KMS-11 (cell line): ENCODE measurements at regions not wholly inside any gene's neighbourhood (a gene's known extent, or its start where the extent isn't known, plus 50 kb on each side); places are given as distances from the start of the nearest gene placed in this dataset.

Source experiments
- H2AFZ ChIP-seq: fragments of 200-600 bp; sonication (generic); 2 replicates; pipeline ENCODE4 v1.6.1; 2016; ENCODE audit warnings: antibody characterized with exemption, mixed run types, low read depth
- H3K27ac ChIP-seq: fragments of 200-600 bp; sonication (generic); 2 replicates; pipeline ENCODE4 v1.6.1; 2016; ENCODE audit warnings: mild to moderate bottlenecking, mixed run types
- H3K27me3 ChIP-seq: fragments of 200-600 bp; sonication (generic); 2 replicates; pipeline ENCODE4 v1.6.1; 2017; ENCODE audit warnings: mild to moderate bottlenecking, low read depth, mixed run types, moderate library complexity; ENCODE audit not compliant: insufficient read depth
- H3K36me3 ChIP-seq: fragments of 200-600 bp; sonication (generic); 2 replicates; pipeline ENCODE4 v1.6.1; 2017; ENCODE audit warnings: mild to moderate bottlenecking, mixed run types; ENCODE audit not compliant: insufficient read depth
- H3K4me1 ChIP-seq: fragments of 200-600 bp; sonication (generic); 2 replicates; pipeline ENCODE4 v1.6.1; 2016; ENCODE audit warnings: mild to moderate bottlenecking, low read depth, mixed run types; ENCODE audit not compliant: poor library complexity, severe bottlenecking
- H3K4me2 ChIP-seq: fragments of 200-600 bp; sonication (generic); 2 replicates; pipeline ENCODE4 v1.7.0; 2016; ENCODE audit warnings: mild to moderate bottlenecking, mixed run types
- H3K4me3 ChIP-seq: fragments of 200-600 bp; sonication (generic); IDR thresholded peaks from 2 replicates; pipeline ENCODE4 v1.6.1; 2017; ENCODE audit warnings: low read depth, low read length, mixed read lengths; ENCODE audit not compliant: insufficient read depth
- H3K79me2 ChIP-seq: fragments of 200-600 bp; sonication (generic); 2 replicates; pipeline ENCODE4 v1.6.1; 2016; ENCODE audit warnings: low read depth, mixed run types; ENCODE audit not compliant: insufficient read depth
- H3K9ac ChIP-seq: fragments of 200-600 bp; sonication (generic); 2 replicates; pipeline ENCODE4 v1.6.1; 2016; ENCODE audit warnings: mild to moderate bottlenecking, mixed run types
- H4K20me1 ChIP-seq: fragments of 200-600 bp; sonication (generic); 2 replicates; pipeline ENCODE4 v1.6.1; 2016; ENCODE audit warnings: mild to moderate bottlenecking, mixed run types; ENCODE audit not compliant: insufficient read depth
- TF ChIP-seq, protein P1 (sequence below): fragments of 200-600 bp; sonication (generic); conservative IDR thresholded peaks from 2 replicates; pipeline ENCODE4 v1.6.1; 2017; ENCODE audit warnings: low read depth, mild to moderate bottlenecking, antibody characterized with exemption, low read length, moderate library complexity, mixed read lengths

- Histone ChIP-seq H3K36me3 (no peaks in the 10 kb centered on the region), H4K20me1 (no peaks in the 10 kb centered on the region), H2AFZ (no peak overlapping the region), H3K4me2 (no peak overlapping the region), H3K9ac (no peak overlapping the region), H3K27ac (no peak overlapping the region), H3K27me3 (no peaks in the 10 kb centered on the region), H3K79me2 (no peaks in the 10 kb centered on the region), H3K4me1 (no peaks in the 10 kb centered on the region), H3K4me3 (no peak overlapping the region)
- TF ChIP-seq, protein P1, sequence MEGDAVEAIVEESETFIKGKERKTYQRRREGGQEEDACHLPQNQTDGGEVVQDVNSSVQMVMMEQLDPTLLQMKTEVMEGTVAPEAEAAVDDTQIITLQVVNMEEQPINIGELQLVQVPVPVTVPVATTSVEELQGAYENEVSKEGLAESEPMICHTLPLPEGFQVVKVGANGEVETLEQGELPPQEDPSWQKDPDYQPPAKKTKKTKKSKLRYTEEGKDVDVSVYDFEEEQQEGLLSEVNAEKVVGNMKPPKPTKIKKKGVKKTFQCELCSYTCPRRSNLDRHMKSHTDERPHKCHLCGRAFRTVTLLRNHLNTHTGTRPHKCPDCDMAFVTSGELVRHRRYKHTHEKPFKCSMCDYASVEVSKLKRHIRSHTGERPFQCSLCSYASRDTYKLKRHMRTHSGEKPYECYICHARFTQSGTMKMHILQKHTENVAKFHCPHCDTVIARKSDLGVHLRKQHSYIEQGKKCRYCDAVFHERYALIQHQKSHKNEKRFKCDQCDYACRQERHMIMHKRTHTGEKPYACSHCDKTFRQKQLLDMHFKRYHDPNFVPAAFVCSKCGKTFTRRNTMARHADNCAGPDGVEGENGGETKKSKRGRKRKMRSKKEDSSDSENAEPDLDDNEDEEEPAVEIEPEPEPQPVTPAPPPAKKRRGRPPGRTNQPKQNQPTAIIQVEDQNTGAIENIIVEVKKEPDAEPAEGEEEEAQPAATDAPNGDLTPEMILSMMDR, result no peak
Observed at GRCh38 chr9:10983251-10983650, 370.4 kb upstream of the PTPRD start.

DNA sequence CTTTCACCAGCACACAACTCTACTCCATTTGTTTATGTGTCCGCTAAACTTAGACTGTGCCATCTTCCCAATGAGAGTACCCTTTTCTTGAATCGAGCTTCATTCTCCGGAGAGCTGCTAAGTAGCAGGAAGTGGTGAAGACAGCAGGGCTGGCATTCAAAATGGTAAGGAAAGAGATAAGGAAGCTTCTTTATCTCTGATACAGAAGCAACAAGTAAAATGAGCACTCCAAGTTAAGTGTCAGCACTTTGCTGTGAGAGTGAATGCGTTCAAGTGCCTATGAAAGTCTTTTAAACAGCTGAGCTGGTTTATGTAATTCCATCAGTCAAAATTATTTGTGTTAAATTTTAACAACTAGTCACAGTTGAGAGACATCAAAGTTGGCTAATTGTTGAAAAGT is 386.8 kb upstream of the PTPRD start:
- TF ChIP-seq, protein P1, result no peak
- no peak overlapping the region for H3K4me2 ChIP-seq
- no peak overlapping the region for H3K9ac ChIP-seq
- H4K20me1 ChIP-seq, result no peaks in the 10 kb centered on the region
- H3K27me3 ChIP-seq, result no peaks in the 10 kb centered on the region
- H3K27ac ChIP-seq, result no peak overlapping the region
- H2AFZ ChIP-seq, result no peak overlapping the region
- H3K79me2 ChIP-seq, result no peaks in the 10 kb centered on the region
- H3K4me1 ChIP-seq, result no peaks in the 10 kb centered on the region
- H3K4me3 ChIP-seq, result no peak overlapping the region
- no peaks in the 10 kb centered on the region for H3K36me3 ChIP-seq

DNA sequence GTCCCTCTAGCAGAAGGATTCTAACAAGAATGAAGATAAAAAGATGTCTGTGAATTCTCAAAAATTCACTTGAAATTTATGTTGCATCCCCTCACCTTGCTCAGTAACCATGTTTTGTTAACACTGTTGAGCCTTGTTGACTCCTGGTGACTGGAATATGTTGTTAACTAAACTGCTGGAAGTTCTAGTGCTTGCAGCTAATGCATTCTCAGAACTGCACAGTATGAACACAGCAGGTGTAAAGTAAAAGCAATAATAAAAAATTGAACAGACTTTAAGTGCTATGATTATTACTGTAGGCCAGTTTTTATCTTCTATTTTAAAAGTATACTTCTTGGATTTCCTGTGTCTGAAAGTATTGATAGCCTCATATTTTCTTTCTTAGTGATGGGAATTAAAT is 388.7 kb upstream of the PTPRD start:
- H4K20me1 ChIP-seq, result no peaks in the 10 kb centered on the region
- H3K79me2 ChIP-seq, result no peaks in the 10 kb centered on the region
- no peak overlapping the region for H3K4me2 ChIP-seq
- H3K27me3 ChIP-seq, result no peaks in the 10 kb centered on the region
- TF ChIP-seq, protein P1, result no peak
- H2AFZ ChIP-seq, result no peak overlapping the region
- H3K9ac ChIP-seq, result no peak overlapping the region
- H3K4me1 ChIP-seq, result no peaks in the 10 kb centered on the region
- no peak overlapping the region for H3K4me3 ChIP-seq
- no peaks in the 10 kb centered on the region for H3K36me3 ChIP-seq
- H3K27ac ChIP-seq, result no peak overlapping the region

GRCh38 chr9:11002705-11003104 is 389.9 kb upstream of the PTPRD start:
- Histone ChIP-seq H3K4me3 (no peak overlapping the region), H4K20me1 (no peaks in the 10 kb centered on the region), H3K4me1 (no peaks in the 10 kb centered on the region), H3K27ac (no peak overlapping the region), H2AFZ (no peak overlapping the region), H3K9ac (no peak overlapping the region), H3K79me2 (no peaks in the 10 kb centered on the region), H3K27me3 (no peaks in the 10 kb centered on the region), H3K36me3 (no peaks in the 10 kb centered on the region), H3K4me2 (no peak overlapping the region)
- TF ChIP-seq, protein P1, result no peak
